Hepatic stellate cell (primary cell): ENCODE measurements at regions not wholly inside any gene's neighbourhood (a gene's known extent, or its start where the extent isn't known, plus 50 kb on each side); places are given as distances from the start of the nearest gene placed in this dataset.

Source experiments
- DNase-seq: peaks from one replicate; pipeline ENCODE4 v3.0.0; 2011; ENCODE audit warnings: low spot score

DNA sequence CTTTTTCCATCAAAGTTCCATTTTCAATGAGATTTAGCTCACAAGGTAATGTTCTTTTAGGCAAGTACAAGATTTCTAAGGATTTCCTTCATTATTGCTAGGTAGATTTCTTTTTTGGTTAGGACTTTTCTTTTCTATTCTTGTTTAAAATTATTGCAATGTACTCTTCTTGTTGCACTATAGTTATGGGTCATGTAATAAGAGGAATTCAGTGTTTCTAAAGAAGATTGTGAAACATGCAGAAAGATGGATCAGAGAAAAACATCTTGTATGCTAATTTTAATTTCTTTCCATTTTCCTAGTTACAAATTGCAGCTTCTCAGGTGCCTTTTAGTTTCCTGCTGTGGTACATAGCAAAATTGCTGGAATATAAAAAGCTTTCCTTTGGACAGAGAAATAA lies 56.1 kb downstream of the BTG1 start:
- DNase-seq = no peak

DNA sequence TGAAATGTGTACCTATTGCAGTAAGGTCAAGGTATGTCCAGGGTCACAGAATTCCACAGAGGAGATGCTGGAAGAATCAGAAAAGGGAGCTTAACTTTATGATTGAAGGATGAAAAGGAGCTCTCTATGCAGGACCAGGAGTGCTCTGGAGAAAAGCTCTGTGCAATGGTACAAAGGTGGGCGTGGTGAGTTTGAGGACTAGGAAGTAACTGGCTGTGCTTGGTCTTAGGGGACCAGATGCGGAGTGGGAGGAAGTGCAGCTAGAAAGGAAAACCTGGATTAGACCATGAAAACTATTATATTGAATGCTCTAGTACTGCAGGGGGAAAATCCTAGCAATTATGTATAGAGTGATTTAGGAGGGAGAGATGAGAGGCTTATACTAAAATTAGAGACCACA lies 56.8 kb downstream of the BTG1 start:
- DNase-seq = no peak

DNA sequence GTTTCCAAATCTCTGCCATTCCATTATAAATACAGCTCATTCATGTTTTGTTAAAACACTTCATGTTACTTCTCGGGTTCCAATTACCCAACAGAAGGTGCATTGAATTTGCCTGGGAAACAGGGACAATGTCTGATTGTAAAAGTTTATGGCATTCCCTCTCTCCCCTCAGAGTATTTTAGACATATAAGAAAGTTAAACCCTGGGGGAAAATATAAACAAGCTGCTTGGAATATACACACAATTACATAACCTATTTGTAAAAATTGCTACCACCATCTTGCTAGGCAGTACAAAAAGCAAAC lies 60.0 kb downstream of the BTG1 start:
- no peak for DNase-seq

DNA sequence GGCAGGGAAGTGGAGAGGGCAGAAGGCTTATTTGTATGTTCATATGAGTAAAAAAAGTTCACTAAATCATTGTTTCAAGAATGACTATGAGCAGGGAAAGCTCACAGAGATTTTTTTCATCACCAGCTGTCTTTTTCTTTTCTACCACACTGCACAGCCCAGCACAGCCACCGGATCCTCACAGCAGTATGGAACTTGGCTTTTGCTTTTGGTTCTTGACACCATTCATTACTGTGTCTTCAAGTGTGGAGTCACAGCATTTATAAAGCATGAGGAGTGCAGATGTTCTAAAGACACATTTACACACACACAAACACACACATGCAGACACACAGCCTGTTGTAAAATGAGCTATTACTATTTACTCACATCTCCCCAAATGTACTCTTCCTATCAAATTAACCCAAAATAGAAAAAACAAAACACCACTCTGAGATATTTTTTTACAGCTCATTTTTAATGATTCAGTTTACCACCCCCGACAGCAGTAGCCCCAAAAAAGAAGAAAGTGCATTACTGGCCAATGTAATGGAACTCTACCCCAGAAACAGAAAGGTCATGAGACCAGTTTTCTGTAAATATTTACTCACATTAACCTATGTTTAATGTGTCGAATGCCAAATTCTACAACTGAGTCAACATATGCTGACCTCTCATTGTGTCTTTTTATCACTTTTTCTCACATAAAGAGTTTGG lies 60.5 kb downstream of the BTG1 start:
- no peak for DNase-seq

DNA sequence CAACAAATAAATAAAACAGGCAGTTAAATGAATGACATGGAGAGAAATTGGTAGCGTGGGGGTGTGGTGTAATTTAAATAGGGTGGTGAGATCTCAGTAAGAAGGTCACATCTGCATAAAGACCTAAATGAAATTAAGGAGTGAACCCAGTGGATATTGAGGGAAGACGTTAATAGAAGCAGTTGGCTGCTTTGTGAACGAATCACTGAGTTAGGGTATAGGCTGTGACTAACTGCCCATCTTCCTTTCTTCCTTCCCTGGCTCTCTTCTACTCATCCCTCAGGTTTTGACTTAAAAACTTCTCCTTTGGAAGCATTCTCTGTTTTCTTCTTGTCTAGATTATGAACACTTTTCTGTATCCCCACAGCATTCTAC lies 64.7 kb downstream of the BTG1 start:
- no peak for DNase-seq

DNA sequence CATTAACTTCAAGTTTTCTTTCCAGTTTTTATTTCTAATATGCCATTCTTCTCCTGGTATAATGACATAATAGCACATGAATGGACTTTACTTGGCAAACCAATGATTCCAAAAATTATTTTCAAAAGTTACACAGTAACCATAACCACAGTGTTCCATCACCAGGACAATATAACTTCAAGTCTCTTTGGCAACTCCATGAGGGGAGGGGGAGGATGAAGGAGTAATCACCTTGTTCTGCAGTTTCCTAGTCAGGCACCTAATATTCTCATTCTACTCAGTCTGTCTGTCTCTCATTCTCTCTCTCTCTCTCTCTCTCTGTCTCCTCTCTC lies 66.6 kb downstream of the BTG1 start:
- DNase-seq = no peak

DNA sequence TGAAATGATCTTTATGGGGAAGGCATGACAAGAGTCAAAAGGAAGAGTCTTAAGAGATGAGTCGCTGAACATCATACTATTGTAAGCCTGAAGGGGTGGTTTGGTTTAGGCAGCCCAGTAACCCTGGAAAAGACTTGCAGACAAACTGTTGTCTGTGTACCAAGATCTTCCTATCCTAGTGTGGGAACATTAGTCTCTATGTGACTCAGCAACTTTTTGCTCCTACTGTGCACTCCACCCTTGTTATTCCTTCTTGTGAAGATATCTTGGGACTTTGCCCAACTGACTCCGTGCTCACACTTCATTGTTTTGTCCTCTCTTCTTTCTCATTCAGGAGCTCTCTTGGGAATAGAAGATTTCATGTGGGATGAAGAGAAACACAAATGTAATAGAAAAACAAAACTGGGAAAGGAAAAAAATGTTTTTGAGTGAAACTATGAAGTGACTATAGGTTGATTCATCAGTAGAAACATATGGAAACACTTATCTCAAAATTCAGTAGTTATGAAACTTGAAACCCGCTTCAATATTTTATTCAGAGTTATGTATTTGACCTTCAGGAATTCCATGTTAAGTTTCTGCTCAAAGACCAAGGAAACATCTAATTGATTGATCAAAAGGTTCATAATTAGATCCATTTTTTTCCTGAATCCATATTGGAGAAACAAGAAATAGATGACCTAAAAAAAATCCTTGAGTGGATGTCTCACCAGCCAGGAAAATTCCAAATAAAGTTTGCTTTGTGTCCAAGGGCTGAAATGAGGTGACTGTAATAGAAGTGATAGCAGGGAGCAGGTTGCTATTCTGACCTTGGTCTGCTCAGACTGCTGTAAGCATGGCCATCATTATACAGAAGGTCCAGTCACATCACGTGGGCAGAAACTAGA lies 67.2 kb downstream of the BTG1 start:
- DNase-seq = peak; percentile 57

DNA sequence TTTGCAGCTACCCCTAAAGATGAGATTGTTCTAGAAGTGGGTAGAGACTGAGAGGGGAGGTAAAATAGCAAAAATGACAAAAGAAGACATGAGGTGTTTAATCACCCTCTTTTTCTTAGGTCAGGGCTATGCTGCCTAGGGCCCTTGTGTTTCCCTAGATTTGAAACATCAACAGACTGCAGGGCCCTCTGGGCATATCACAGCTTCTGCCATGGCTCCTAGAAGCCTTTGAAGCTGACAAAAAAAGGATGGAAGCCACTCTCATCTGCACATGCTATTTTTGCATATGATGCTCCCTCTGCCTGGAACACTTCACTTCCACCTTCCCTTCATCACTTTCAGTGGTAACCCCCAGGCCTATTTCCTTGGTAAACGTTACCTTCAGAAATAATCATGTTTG lies 68.1 kb downstream of the BTG1 start:
- DNase-seq = no peak

DNA sequence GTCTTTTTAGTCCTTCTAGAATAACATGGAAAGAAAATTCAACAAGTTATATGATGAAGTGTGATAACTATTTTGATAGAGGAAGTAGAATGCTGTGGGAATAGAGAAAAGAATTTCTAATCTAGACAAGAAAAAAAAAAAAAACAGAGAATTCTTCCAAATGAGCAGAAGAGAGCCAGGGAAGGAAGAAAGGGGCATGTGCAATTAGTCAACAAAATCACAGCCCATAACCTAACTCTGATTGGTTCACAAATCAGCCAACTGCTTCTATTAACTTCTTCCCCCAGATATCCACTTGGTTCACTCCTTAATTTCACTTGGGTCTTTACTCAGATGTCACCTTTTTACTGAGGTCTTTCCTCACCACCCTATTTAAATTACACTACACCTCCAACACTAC lies 69.5 kb downstream of the BTG1 start:
- DNase-seq = no peak

DNA sequence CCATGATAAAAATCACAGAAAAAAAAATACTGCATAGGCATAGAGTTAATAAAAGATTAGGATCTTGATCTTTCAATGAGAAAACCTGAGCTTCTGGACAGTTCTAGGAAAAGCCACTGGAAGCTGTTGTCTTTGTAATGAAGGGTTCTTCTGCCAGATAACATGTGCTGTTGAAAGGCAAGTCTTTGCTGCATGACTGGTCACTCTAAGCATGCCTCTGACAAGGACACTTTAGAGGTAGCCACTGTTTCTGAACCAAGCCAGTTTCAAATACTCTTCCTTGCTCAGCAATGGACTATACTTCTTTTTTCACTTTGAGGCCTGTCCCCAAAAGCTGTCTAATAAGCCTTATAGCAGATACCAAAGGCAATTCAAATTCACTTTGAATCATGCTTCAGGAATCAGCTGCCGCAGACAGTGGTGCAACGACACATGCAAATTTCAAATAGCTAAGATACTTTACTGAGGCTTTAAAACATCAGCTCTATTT lies 70.2 kb downstream of the BTG1 start:
- DNase-seq = peak; percentile 37

DNA sequence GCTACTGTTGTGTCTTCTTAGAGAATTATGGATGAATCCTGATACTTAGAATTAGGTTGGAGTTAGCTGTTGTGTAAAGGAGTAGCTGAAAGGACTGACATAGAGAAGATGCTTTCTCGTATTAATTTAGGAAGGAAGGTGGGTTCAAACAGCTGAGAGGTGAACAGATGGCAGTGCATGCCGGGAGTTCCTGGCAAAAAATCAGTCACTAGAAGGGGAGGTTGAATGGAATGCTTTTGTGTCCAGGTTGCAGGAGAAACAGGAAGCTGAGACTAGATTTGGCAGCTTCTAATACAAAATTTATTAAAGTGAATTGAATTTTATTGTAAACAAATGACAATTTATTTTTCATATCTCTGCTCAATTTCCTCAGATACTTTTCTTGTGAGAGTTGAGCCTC lies 70.8 kb downstream of the BTG1 start:
- no peak for DNase-seq

DNA sequence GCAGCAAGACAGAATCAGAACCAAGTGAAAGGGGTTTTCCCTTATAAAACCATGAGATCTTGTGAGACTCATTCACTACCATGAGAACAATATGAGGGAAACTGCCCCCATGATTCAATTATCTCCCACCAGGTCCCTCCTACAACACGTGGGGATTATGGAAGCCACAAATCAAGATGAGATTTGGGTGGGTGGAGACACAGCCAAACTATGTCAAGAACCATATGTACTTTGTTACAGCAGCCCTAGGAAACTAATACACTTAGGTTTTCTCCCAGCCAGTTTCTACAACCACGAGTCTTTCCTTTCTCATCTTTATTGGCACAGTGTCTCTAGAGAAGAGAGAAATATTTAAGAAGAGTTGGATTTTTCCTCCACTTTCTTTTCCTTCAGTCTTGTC lies 72.6 kb downstream of the BTG1 start:
- no peak for DNase-seq

DNA sequence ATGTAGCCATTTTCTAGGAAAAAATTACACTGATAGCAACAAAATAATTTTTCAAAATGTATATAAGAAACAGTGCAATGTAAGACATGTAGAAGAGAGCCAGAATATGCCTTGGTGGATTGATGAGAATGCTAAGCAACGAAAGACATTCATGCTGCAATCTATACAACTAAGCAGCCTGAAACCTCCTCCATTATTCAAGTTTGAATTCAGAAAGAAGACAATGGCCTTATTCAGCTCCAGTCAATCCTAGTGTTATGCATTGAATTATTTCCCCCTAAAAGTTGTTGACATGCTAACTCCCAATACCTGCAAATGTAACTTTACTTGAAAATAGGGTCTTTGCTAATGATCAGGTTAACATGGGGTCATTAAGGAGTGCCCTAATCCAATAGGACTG lies 73.5 kb downstream of the BTG1 start:
- DNase-seq = no peak

DNA sequence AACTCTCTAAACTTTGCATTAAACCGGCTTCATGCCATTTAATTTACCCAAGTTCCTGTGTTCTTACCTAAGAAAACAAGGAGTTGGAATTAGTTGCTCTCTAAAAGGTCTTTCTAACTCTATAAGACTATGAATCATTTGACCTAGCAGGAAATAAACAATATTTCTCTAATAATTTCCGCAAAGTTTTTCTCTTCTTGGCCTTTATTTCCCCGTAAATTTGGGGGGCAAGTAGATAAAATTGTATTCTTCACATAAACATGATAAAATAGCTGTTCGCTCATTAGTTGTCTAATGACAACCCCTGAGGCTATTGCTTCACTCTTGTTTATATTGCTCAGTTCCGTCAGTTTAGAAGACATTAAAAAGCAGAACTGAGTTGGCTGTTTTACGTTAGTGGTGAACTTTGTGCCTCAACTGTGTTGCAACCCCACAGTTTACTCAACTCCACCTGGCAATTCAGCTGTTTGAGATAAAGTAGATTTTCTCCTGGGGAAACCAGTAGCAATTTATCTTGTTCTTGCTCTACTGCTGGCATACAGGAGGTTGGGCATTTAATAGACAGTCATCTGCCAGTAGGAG lies 74.7 kb downstream of the BTG1 start:
- DNase-seq = no peak

DNA sequence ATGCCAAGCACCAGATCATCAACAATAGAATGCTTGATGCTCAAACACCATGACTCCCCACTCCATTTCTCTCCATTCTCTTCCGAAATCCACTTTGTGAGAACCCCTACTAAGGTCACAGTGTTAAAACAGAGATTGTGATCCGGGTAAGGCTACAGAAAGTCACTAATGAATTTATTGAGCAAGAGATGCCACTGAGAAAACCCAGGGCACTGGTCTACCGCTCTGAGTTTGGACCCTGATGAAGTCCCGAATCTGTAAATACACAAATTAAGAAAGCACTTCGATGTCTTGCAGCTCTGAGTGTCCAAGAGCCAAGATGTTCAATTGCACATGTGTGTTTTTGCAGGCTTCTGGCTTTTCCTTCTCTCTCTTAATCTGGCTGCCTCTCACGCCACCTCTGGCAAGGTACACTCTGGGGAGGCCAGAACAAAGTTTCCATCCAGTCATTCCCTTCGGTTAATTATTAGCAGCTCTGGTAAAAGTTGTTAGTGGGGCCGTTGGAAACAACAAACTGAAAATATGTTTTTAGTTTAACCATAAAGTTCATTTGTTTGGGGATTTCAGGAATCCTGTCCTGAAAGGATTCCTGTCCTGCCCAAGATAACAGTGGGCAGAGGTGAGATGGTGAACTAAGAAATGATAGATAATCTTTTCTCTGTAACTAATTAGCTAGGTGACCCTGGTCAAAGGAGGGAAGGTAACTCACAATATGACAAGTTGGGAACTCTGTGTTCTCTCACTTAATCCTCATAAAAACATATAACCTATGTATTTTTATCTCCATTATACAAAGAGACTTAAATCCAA lies 75.4 kb downstream of the BTG1 start:
- no peak for DNase-seq

DNA sequence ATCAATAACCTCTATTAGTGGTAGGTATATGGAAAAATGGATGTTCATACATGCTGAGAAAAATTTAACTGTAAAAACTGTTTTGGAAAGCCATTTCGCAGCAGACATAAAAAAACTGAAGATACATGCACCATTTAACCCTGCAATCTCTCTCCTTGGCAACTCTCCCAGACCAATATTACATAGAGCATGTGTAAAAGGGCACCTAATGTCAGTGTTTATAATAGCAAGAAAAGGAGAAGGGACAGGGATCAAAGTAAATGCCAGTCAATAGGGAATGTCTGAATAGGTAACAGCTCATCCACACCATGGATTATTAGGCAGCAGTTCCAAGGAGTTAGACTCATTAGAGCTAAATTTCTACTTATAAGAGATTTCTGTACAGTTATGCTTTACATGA lies 77.2 kb downstream of the BTG1 start:
- DNase-seq = no peak

DNA sequence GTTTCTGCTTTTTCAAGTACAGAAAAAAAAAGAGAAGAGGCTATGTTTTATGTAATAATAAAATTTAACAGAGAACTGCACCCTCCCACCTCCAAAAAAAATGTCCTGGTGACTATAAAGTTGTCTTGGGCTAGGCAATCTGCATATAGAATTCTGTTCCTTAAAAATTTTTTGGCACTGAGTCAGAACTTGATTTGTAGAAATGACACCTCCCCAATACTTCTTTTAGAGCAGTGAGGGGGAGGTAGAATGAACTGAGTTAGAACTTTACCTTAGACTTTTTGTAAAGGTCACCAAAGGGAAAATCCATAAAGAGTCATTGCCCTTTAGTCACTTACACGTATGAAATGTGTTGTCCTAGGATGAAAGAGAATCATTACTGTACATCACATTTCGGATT lies 80.0 kb downstream of the BTG1 start:
- no peak for DNase-seq

DNA sequence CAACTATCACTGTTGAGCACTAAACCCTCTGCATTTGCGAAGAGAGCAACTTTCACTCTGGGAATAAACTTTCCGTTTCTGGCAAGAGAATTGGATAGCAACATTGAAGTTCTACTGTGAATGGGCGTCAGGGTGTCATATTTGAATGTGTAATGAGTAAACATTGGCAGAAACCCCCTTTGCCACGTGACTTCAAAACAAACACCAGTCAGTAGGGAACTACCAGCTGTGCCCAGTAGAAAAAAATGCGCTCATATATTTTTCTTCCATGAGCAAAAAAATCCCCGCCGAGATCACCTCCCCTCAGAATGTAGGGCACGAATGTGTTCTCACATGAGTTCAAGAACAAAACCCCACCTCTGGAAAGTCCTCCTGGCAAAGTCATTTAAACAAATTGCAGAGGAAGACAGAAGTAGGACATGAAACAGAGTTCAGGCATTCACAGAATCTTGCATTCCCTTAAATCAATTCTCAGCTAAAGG lies 80.6 kb downstream of the BTG1 start:
- DNase-seq = no peak

DNA sequence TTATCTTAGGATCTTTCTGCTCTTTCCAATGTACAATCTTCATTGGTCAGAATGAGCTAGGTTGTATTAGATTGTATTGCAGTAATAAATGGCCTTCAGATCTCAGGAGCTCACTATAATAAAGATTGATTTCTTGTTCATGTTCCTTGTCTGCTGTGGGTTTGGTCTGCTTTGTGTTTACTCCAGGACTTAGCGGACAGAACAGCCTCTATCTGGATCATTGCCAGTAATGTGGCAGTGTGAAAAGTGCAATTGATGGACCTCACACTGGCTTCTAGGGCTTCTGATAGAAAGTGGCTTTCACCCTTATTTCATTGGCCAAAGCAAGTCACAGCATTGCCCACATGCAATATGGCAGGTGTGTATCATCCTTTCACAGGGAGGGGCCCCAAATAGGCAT lies 81.2 kb downstream of the BTG1 start:
- no peak for DNase-seq

DNA sequence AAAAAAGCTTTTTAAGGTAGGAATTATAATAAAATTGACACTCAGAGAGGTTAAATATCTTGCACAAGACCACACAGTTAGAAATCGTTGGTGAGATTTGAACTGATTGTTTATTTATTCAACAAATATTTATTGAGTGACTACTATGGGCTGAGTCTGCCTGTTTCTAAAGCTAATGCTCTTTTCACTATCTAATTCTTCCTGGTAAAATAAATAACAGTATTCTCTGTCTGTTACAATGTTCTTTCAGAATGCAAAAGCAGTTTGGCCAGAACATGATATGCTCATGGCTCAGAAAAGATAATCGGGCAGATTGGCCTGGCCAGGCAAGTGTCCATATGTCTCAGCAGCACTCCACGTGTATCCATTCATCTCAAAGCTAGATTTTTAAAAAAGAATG lies 82.0 kb downstream of the BTG1 start:
- no peak for DNase-seq

DNA sequence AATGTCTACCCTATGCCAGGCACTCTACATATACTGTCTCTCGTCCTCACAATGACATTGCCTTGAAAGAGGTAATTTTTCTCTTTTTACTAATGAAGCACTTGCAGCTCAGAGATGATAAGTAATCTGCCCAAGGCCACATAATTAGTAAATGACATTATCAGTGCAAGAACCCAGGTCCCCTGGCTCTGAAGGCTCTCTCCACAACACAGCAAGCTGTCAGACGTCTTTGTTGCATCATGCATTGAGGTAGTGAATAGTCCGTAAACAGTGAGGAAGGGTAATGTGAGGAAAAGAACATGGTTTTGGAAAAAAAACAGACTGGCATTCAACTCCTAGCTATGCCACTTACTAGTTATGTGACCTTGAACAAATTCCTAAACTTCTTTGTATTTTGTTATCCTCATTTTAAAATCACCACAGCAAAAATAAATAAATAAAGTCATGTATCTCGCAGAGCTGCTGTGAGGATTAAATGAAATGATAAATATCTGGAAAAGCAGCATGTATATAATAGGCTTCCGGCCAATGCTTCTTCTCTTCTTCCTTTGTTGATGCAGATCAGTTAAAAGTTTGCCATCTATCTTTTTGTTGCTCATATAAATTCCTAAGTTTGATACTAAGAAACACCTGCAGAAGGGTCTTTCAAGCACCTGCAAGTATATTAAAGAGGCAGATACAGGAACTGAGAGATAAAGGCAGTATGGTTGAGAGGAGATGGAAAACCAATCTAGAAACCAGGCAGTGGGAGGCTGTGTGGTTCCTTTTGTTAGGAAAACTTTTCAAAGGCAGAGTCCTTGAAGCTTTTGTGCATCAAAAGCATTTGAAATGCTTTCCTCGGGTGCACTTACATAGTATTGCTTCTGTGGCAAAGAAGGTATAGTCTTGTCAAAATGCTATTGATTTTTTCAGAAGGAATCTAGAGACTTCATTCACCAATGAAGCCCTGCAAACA lies 82.8 kb downstream of the BTG1 start:
- DNase-seq = no peak
